ENCODE measurements at regions not wholly inside any gene's neighbourhood (a gene's known extent, or its start where the extent isn't known, plus 50 kb on each side); places are given as distances from the start of the nearest gene placed in this dataset.

GRCh38 chr1:219317762-219318353, 144.2 kb downstream of the LYPLAL1 start:
- no peak for DNase-seq (ENCODE audit: low read depth in 2 of 2)

- no peak for DNase-seq (ENCODE audit: low read depth in 2 of 2)
These were observed 142.4 kb downstream of the LYPLAL1 start for GRCh38 chr1:219316066-219316465.

GRCh38 chr1:219313961-219314360, 140.3 kb downstream of the LYPLAL1 start:
- DNase-seq (ENCODE audit: low read depth in 2 of 2): no peak

GRCh38 chr1:219312967-219313366, 139.3 kb downstream of the LYPLAL1 start:
- DNase-seq (ENCODE audit: low read depth in 2 of 2): no peak

- DNase-seq (ENCODE audit: low read depth in 2 of 2): no peak
These were observed 136.6 kb downstream of the LYPLAL1 start for GRCh38 chr1:219310181-219310728.

- no peak for DNase-seq (ENCODE audit: low read depth in 2 of 2)
These were observed 134.7 kb downstream of the LYPLAL1 start for GRCh38 chr1:219308367-219308766.

- DNase-seq (ENCODE audit: low read depth in 2 of 2): no peak
These were observed 130.8 kb downstream of the LYPLAL1 start for GRCh38 chr1:219304227-219305226.

- no peak for DNase-seq (ENCODE audit: low read depth in 2 of 2)
These were observed 129.0 kb downstream of the LYPLAL1 start for GRCh38 chr1:219302697-219303096.

GRCh38 chr1:219299420-219299819, 125.7 kb downstream of the LYPLAL1 start:
- DNase-seq (ENCODE audit: low read depth in 2 of 2): no peak

GRCh38 chr1:219298571-219299148, 125.0 kb downstream of the LYPLAL1 start:
- DNase-seq (ENCODE audit: low read depth in 2 of 2): no peak

- no peak for DNase-seq (ENCODE audit: low read depth in 2 of 2)
These were observed 123.0 kb downstream of the LYPLAL1 start for GRCh38 chr1:219296430-219297355.

- DNase-seq (ENCODE audit: low read depth in 2 of 2): no peak
These were observed 120.6 kb downstream of the LYPLAL1 start for GRCh38 chr1:219294251-219294650.

GRCh38 chr1:219293410-219293809, 119.7 kb downstream of the LYPLAL1 start:
- no peak for DNase-seq (ENCODE audit: low read depth in 2 of 2)

GRCh38 chr1:219292999-219293398, 119.3 kb downstream of the LYPLAL1 start:
- no peak for DNase-seq (ENCODE audit: low read depth in 2 of 2)

GRCh38 chr1:219292341-219292740, 118.7 kb downstream of the LYPLAL1 start:
- DNase-seq (ENCODE audit: low read depth in 2 of 2): no peak

GRCh38 chr1:219289171-219289570, 115.5 kb downstream of the LYPLAL1 start:
- no peak for DNase-seq (ENCODE audit: low read depth in 2 of 2)

- no peak for DNase-seq (ENCODE audit: low read depth in 2 of 2)
These were observed 109.9 kb downstream of the LYPLAL1 start for GRCh38 chr1:219283541-219283940.

GRCh38 chr1:219281831-219282230, 108.2 kb downstream of the LYPLAL1 start:
- no peak for DNase-seq (ENCODE audit: low read depth in 2 of 2)

- DNase-seq (ENCODE audit: low read depth in 2 of 2): no peak
These were observed 105.5 kb downstream of the LYPLAL1 start for GRCh38 chr1:219279017-219279770.

- no peak for DNase-seq (ENCODE audit: low read depth in 2 of 2)
These were observed 104.6 kb downstream of the LYPLAL1 start for GRCh38 chr1:219278288-219278687.
